Retinal pigment epithelial cell (primary cell): ENCODE measurements at regions not wholly inside any gene's neighbourhood (a gene's known extent, or its start where the extent isn't known, plus 50 kb on each side); places are given as distances from the start of the nearest gene placed in this dataset.

Experiments
- DNase-seq: peaks from one replicate; pipeline ENCODE4 v3.0.0-alpha.2; 2010; ENCODE audit warnings: low read depth
- H3K4me3 ChIP-seq: 2 replicates; pipeline ENCODE4 v1.5.1; 2011; ENCODE audit warnings: mild to moderate bottlenecking, low read length, control low read depth, moderate library complexity
- TF ChIP-seq, protein P1 (sequence below): conservative IDR thresholded peaks from 2 replicates; pipeline ENCODE4 v1.5.1; 2011; ENCODE audit warnings: low read depth, low read length, control low read depth, inconsistent platforms

DNA sequence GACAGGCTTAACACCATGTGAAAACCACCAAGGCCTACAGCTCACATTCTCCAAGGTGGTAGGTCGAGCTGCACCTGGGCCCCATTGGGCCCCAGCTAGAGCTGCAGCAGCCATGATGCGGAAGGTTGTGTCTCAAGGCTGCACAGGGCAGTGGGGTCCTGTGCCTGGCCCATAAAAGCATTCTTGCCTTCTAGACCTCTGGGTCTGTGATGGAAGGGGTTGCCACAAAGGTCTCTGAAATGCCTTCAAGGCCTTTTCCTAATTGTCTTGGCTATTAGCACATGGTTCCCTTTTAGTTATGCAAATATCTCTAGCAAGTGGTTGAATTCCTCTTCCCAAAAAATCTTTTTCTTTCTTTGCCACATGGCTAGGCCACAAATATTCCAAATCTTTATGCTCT lies 52.5 kb upstream of the C11orf58 start:
- TF ChIP-seq, protein P1, sequence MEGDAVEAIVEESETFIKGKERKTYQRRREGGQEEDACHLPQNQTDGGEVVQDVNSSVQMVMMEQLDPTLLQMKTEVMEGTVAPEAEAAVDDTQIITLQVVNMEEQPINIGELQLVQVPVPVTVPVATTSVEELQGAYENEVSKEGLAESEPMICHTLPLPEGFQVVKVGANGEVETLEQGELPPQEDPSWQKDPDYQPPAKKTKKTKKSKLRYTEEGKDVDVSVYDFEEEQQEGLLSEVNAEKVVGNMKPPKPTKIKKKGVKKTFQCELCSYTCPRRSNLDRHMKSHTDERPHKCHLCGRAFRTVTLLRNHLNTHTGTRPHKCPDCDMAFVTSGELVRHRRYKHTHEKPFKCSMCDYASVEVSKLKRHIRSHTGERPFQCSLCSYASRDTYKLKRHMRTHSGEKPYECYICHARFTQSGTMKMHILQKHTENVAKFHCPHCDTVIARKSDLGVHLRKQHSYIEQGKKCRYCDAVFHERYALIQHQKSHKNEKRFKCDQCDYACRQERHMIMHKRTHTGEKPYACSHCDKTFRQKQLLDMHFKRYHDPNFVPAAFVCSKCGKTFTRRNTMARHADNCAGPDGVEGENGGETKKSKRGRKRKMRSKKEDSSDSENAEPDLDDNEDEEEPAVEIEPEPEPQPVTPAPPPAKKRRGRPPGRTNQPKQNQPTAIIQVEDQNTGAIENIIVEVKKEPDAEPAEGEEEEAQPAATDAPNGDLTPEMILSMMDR: no peak
- no peak for DNase-seq
- H3K4me3 ChIP-seq: no peak overlapping the region

DNA sequence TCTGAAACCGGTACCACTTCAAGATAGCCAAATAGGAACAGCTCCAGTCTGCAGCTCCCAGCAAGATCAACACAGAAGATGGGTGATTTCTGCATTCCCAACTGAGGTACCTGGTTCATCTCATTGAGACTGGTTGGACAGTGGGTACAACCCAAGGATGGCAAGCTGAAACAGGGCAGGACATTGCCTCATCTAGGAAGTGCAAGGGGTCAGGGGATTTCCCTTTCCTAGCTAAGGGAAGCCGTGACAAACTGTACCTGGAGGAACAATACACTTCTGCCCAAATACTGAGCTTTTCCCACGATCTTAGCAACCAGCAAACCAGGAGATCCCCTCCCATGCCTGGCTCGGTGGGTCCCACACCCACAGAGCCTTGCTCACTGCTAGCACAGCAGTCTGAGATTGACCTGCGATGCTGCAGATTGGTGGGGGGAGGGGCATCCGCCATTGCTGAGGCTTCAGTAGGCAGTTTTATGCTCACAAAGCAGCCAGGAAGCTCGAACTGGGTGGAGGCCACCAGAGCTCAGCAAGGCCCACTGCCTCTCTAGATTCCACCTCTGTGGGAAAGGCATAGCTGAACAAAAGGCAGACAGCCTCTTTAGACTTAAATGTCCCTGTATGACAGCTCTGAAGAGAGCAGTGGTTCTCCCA lies 59.9 kb upstream of the C11orf58 start:
- DNase-seq: no peak
- no peak overlapping the region for H3K4me3 ChIP-seq
- TF ChIP-seq, protein P1: no peak

DNA sequence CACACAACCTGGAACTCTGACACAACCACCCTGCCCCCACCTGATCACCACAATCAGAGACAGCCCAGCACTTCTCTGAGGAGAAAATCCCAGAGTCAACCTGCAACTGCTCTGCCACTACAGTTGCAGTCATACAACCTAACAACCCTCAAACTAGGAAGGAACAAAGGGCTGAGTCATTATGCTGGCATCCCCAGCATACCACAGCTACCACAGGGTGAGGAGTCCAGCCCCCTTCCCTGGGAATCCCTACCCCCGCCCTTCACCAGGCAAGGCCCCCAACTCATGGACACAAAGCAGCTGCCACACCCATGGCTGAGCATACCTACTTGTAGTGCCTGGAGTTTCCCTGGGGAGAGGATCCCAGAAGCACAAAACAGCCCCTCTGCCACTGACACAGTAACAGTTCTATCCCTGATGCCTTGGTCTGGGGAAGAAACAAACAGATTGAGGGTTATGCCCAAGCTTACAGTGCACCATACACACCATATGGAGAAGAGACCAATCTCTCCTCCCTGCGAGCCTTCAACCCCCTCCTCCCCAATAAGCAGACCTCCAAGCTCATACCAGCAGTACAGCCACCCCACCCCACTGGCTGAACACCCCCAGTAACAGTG lies 68.5 kb upstream of the C11orf58 start:
- peak; percentile 86 for DNase-seq
- H3K4me3 ChIP-seq: no peak overlapping the region
- TF ChIP-seq, protein P1: no peak

DNA sequence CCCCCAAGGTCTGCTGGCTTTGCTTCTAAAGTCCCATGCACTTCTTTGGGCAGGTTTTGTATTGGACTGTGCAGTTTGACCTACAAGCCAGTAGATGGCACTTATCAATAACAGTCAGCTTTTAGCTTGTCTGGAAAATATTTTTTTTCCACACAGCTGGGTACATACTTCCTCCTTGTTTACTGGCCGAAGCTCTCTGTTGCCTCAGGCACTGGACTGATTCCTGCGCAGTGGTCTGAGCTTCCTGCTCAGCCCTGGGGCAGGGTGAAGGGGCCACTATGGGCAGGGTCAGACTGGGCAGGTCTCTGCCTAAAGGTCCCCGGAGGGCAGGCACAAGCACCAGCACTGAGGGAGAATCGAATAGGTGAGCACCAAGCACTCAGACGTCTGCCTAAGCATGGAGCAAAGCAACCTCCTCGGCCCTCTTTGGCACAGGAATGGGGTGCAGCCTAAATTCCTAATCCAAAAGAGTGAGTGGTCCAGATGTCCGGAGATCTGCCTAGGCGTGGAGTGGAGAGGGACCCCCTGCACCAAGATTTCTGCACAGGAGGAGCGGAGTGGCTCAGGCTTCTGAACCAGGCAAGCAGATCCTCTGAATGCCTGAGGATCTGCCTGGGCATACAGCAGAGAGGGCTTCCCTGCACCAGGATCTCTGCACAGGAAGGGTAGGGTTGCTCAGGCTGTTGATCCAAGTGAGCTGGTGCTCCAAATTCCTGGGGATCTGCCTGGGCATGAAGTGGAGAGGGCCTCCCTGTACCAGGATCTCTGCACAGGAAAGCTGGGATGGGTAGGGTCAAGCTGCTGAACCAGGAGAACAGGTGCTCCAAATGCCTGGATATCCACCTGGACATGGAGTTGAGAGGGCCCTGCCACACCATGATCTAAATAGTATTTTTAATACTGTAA lies 105.9 kb upstream of the C11orf58 start:
- no peak overlapping the region for H3K4me3 ChIP-seq
- TF ChIP-seq, protein P1: peak; percentile 73
- DNase-seq: no peak

DNA sequence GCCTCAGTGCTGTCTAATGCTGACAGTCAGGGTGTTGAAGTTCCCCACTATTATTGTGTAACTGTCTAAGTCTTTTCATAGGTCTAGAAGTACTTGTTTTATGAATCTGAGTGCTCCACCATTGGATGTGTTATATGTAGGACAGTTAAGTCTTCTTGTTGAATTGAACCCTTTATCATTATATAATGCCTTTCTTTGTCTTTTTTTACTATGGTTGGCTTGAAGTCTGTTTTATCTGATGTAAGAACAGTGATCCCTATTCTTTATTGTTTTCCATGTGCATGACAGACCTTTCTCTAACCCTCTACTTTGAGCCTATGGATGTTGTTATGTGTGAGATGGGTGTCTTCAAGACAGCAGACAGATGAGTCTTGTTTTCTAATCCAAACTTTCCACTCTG lies 107.8 kb upstream of the C11orf58 start:
- no peak overlapping the region for H3K4me3 ChIP-seq
- no peak for DNase-seq
- TF ChIP-seq, protein P1: no peak

DNA sequence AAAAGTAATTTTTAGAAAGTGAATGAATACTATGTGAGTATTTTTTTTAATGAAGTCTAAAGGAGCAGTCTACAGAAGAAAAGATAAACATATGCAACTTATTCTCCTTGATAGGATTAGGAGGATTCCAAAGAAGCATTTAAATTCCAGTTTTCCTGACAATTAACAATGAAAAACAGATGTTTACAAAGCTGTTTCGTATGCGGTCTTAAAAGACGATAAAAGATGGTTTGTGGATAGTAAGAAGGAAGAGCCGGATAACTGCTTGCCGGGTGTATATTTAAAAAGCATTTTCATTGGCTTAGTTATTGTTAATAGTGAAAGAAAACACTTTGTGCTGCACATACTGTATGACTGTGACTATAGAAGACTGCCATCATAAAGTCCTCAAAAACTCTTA lies 120.0 kb upstream of the C11orf58 start:
- no peak overlapping the region for H3K4me3 ChIP-seq
- TF ChIP-seq, protein P1: no peak
- no peak for DNase-seq

DNA sequence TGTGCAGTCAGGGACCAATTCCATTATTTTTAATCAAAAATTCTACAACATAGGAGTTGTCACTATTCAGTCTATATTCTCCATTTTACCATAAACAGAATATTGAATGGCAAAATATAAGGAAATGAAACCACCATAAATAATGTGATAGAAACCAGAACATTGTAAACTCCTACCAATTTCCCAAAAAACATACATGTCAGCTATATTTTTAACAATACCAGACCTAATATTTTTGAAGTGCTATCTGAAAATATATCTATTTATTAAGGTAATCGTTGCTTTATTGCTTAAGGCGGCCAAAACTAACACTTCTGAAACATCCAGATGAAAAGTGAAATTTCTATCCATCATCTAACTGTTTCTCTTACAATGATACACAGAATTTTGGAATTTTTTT lies 123.0 kb upstream of the C11orf58 start:
- no peak for DNase-seq
- H3K4me3 ChIP-seq: no peak overlapping the region
- TF ChIP-seq, protein P1: no peak
